HG03066 (cell line): ENCODE measurements at regions not wholly inside any gene's neighbourhood (a gene's known extent, or its start where the extent isn't known, plus 50 kb on each side); places are given as distances from the start of the nearest gene placed in this dataset.

ENCODE experiments used
- ATAC-seq: cut with Tn5 transposase; IDR thresholded peaks from one replicate; pipeline ENCODE4 v1.9.1; 2021; ENCODE audit warnings: low read depth; ENCODE audit not compliant: unreplicated experiment

- ATAC-seq: no peak
Observed at GRCh38 chr2:128399690-128400291, 81.1 kb upstream of the HS6ST1 start.

DNA sequence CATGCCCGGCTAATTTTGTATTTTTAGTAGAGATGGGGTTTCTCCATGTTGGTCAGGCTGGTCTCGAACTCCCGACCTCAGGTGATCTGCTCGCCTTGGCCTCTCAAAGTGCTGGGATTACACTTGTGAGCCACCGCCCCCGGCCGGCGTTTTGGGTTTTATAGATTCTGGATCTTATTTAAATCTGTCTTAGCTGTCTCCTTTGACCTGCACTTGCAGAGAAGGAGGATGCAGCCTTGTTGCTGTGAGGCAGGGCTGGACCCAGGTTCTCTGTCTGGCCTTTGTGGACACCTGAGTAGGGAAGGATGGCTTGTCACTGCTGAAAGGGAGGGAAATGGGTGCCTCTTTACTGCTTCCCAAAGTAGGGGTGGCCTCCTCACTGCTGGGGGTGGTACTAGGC, 83.0 kb upstream of the HS6ST1 start:
- no peak for ATAC-seq

DNA sequence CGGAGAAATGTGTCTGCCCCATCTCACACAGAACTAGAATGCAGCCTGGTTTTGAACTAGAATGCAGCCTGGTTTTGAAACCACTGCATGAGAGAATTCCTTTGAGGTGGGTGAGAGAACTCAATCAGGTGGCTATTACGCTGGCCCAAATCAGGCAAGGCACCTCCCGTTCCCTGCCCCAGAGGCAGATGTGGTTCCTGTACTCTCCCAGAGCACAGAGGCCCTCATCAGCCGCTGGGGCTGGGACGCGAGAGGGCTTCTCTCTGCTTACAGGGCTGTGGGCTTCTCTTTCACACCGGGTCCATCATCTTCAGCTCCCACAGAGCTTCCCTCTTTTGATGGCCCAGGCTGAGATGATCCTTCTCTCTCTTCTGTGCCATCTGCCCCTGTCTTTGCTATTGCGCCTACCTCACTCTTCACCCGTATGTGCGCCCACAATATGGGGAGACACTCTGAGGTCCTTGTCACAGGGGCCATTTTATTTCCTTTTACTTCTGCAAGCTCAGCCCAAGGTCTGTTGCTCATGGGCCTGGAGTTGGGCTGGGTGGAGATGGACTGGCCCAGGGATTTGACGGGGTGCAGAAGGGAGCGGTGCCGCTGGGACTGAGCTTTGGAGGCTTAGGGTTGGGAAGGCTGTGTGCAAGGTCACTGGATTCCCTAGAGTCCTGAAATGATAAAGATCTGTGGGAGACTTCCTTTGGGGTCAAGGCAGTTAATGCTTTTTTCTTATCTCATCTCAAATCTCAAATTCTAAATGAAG, 84.4 kb upstream of the HS6ST1 start:
- ATAC-seq: no peak

DNA sequence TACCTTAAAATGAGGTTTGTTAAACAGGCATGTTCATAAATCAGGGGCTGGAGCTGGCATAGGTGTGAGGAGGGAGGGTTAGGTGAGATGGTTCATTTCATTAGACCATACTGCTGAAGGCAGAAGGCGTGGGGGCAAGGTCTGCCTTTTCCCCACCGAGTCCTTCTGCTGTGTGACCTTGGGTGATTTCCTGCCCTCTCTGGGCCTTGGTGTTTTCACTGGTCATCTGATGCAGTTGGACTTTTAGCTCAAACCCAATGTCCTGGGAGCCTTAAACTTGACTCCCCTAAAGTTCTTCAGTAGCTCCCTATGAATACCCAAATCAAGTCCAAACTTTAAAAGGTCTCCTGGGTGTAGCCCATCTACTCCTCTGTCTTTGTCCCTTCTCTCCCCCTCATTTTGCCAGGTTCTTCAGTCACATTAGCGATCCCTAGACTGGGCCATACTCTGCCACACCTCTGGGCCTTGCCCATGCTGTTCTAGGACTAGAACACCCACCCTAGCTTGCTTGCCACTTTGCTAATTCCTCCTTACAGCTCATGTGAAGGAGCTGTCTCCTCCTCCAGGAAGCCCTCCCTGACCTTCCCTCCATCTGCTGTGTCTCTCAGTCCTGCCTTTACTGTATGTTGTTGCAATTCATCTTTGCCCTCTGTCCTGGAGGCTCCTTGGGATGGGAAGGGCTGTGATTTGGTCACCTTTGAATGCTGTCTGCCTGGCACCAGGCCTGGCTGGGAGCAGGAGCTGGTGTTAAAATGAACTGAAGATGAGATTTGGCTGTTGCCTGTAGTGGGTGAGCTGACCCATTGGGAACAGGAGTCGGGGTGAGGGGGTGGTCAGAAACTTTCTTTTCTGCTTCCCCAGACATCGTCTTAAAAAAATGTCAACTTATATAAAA, 85.4 kb upstream of the HS6ST1 start:
- no peak for ATAC-seq

DNA sequence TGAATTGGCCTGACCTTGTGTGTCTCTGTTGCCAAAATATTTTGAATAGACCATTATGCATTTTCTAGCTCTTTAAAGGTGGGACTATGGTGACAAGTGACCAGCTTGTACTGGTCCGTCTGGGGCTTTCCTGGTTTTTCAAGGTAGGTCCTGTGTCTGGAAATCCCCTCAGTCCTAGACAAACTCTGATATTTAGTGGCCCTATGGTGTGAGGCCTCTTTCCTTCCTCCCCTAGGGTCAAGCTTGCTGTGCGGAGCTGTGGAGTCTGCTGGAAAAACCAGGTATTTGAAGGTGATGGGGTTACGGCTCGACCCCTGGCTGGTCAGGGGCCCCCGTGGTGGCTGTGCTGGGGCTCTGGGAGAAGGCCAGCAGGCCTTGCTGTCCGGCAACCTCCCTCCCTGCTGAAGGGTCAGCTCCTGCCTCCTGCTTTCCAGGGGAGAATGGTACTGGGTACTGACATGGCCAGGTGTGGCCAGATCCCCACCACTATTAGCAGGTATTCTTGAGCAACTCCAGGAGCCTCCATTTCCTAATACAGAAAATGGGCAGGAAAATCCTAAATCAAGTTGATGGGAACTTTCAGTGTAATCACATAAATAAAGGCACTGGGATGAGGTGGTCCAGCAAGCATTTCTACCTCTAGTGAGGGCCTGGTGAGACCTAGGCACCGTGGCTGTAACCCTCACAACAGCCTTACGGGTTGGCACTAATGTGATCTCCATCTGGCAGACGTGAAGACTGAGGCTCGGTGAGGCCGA, 86.2 kb upstream of the HS6ST1 start:
- no peak for ATAC-seq

DNA sequence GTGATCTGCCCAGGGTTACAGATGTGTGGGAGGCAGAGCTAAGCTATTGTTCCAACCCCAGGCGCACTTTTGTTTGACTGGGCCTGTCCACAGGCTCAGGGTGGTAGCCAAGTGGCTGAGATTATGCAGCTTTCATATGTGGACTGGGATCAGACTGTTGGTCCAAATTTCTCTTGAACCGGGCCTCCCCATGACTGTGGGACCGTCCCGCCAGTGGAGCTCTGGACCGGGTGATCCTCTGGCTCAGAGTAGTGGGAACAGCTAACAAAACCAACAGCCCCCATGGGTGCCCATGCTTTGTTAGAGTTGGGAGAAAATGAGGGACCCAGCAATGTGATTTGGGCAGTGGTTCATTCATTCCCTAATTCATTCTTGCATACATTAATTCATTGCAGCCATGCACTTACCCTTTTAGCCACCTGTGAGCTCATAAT, 86.8 kb upstream of the HS6ST1 start:
- no peak for ATAC-seq

- ATAC-seq: no peak
Observed at GRCh38 chr2:128405981-128406613, 87.4 kb upstream of the HS6ST1 start.

GRCh38 chr2:128406736-128407554, 88.3 kb upstream of the HS6ST1 start:
- ATAC-seq: no peak

GRCh38 chr2:128408349-128409305, 90.0 kb upstream of the HS6ST1 start:
- ATAC-seq: no peak

GRCh38 chr2:128409326-128410034, 90.8 kb upstream of the HS6ST1 start:
- no peak for ATAC-seq

DNA sequence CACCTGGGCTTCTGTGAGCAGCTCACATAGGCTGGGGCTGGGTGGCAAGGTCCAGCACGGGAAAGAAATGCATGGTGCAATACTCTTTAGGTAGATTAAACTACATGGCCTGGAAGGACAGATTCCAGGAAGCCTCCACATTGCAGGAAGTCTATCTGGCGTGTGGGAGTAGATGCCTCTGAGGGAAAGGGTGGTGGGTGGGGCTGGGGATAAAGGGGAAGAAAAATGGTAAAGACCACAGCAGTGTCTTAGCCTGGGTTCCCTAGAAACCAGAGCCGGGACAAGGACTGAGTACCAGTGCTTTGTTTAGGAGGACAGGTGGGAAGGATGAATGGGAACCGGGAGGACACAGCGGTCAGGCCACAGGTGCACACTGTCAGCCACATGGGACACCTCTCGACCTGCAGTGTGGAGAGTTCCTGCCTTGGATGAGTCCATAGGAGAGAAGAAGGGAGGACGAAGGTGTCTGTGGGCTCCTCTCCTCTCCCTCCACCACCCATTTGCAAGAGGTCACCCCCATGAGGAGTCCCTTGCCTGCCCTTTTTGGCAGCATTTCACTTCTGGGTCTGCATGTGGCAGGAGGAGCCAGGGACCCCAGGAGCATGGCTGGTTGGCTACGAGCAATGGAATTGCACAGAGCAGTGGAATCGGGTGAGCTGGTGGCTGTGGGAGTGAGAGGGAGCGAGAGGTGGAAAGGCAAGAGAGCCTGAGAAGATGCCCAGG, 91.5 kb upstream of the HS6ST1 start:
- no peak for ATAC-seq

DNA sequence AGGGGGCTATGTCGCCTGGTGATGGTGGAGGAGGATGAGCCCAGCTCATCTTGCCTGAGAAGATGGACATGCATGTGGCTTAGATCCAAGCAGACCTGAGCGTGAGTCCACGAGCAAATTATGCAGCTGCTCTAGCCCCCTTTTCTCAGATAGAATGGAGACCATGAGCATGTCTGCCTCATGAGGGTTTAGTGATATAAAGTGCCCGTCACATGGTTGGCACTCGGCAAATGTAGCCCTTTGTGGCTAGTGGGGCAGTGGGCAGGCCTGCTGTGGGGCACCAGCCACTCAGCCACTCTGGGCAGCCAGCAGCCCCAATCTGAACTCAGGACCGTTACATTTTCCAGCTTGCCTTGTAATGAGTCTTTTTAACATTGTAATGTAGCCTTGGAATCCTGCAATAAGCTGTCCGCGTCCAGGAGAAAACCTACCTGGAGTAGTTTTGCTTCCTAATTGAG, 92.1 kb upstream of the HS6ST1 start:
- no peak for ATAC-seq

GRCh38 chr2:128411431-128411830, 92.8 kb upstream of the HS6ST1 start:
- no peak for ATAC-seq

DNA sequence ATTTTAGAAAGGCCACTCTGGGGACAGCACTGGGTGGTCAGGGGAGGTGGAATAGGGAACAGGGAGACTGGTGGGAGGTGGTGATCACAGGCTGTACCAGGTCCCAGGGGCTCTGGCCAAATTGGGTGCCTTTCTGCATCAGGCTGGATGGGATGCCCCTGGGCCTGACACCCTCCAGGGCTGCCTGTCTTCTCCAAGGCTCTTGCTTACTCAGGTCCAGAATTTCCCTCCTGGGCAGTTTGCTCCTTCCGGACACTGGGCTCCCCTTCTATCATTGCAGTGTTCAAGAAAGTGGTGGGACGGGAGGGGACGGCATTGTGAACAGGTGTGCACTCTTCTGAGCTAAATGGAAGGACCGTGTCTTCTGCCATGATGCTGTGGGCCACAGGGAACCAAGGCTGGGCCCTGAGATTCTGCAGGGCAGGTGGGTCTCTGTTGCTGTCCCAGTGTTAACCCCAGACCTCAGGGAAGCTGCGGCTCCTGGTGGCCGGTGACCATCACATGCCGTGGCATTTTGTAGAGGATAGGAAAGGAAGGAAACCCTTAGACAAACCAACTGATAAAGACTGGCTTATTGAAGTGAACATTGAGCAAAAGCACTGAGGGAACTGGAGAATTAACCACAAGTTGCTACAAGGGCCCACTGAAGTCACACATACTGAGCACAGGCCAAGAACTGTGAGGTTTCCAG, 93.7 kb upstream of the HS6ST1 start:
- no peak for ATAC-seq

DNA sequence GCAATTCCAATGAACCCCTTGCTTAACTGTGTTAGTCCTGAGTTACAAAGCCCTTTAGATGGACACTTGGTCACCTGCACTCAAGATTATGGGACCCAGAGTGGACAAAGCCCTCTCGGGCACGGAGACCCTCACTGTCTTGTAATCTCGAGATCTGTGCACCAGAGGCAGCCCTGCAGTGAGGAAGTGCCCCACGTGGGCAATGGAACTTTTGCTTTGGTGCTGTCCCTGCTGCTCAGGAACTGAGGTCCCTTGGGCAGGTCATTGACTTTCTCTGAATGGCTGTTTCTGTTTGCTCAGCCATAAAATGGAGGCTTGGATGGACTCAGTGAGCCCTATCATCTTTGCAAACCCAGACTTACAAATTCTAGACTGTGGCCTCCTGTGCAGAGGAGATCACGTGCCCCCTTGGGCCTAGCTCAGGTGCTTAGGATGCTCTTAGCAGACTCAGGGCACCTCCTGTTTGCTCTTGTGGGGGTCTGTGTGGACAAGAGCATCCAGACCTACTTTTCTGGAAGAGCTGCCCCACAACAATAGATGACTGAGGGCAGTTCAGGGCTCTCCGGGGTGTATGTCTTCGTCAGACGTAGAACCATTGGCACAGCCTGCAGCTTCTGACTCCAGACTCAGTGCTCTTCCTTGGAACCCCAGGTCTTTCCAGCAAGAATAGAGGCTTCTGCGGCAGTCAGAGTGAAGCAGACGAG, 94.5 kb upstream of the HS6ST1 start:
- ATAC-seq: no peak
